ENCODE measurements at regions not wholly inside any gene's neighbourhood (a gene's known extent, or its start where the extent isn't known, plus 50 kb on each side); places are given as distances from the start of the nearest gene placed in this dataset.
"Not testable (repeated sequence)": the region's sequence is repeated elsewhere in the genome, so short reads cannot be mapped to it uniquely, and the experiment has no call there.

- no peak for DNase-seq (ENCODE audit: low spot score)
Observed at GRCh38 chr6:98325366-98325765, 509.0 kb upstream of the POU3F2 start.

GRCh38 chr6:98333273-98333672 lies 501.1 kb upstream of the POU3F2 start:
- DNase-seq (ENCODE audit: low spot score) = no peak

- no peak for DNase-seq (ENCODE audit: low spot score)
Observed at GRCh38 chr6:98335594-98335993, 498.8 kb upstream of the POU3F2 start.

- DNase-seq (ENCODE audit: low spot score) = no peak
Observed at GRCh38 chr6:98339506-98339905, 494.9 kb upstream of the POU3F2 start.

GRCh38 chr6:98343004-98343403 lies 491.4 kb upstream of the POU3F2 start:
- DNase-seq (ENCODE audit: low spot score) = no peak

- no peak for DNase-seq (ENCODE audit: low spot score)
Observed at GRCh38 chr6:98343797-98344196, 490.6 kb upstream of the POU3F2 start.

GRCh38 chr6:98352348-98352747 lies 482.0 kb upstream of the POU3F2 start:
- DNase-seq (ENCODE audit: low spot score) = no peak

- DNase-seq (ENCODE audit: low spot score) = no peak
Observed at GRCh38 chr6:98358173-98358572, 476.2 kb upstream of the POU3F2 start.

GRCh38 chr6:98366371-98366770 lies 468.0 kb upstream of the POU3F2 start:
- DNase-seq (ENCODE audit: low spot score) = no peak

GRCh38 chr6:98380589-98380988 lies 453.8 kb upstream of the POU3F2 start:
- no peak for DNase-seq (ENCODE audit: low spot score)

- no peak for DNase-seq (ENCODE audit: low spot score)
Observed at GRCh38 chr6:98382246-98382645, 452.1 kb upstream of the POU3F2 start.

GRCh38 chr6:98384334-98384733 lies 450.0 kb upstream of the POU3F2 start:
- no peak for DNase-seq (ENCODE audit: low spot score)

- DNase-seq (ENCODE audit: low spot score) = no peak
Observed at GRCh38 chr6:98384801-98385200, 449.6 kb upstream of the POU3F2 start.

- DNase-seq (ENCODE audit: low spot score) = no peak
Observed at GRCh38 chr6:98395610-98396166, 438.7 kb upstream of the POU3F2 start.

- no peak for DNase-seq (ENCODE audit: low spot score)
Observed at GRCh38 chr6:98416027-98416426, 418.3 kb upstream of the POU3F2 start.

- DNase-seq (ENCODE audit: low spot score) = not testable (repeated sequence)
Observed at GRCh38 chr6:98416497-98417158, 417.7 kb upstream of the POU3F2 start.

- no peak for DNase-seq (ENCODE audit: low spot score)
Observed at GRCh38 chr6:98433325-98434056, 400.9 kb upstream of the POU3F2 start.

- no peak for DNase-seq (ENCODE audit: low spot score)
Observed at GRCh38 chr6:98443633-98444032, 390.7 kb upstream of the POU3F2 start.

GRCh38 chr6:98452685-98453084 lies 381.7 kb upstream of the POU3F2 start:
- no peak for DNase-seq (ENCODE audit: low spot score)

- DNase-seq (ENCODE audit: low spot score) = no peak
Observed at GRCh38 chr6:98454809-98455322, 379.5 kb upstream of the POU3F2 start.

GRCh38 chr6:98458708-98459107 lies 375.7 kb upstream of the POU3F2 start:
- no peak for DNase-seq (ENCODE audit: low spot score)

- no peak for DNase-seq (ENCODE audit: low spot score)
Observed at GRCh38 chr6:98463038-98464000, 371.1 kb upstream of the POU3F2 start.
